ENCODE measurements at regions not wholly inside any gene's neighbourhood (a gene's known extent, or its start where the extent isn't known, plus 50 kb on each side); places are given as distances from the start of the nearest gene placed in this dataset.

DNA sequence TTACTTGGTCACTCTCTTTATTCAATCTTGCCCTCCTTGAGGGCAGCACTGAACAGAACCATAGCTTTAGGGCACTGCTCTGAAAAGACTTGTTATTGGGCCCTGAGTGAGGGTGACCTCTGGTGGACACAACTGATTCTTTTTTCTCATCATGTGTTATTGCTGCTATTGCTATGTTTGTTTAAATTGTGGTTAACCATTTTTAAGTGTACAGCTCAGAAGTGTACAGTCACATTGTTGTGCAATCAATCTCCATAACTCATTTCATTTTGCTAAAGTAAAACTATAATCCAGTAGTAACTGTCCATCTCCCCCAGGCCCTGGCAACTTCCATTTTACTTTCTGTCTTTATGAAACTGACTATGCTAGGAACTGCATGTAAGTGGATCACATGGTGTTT is 351.1 kb upstream of the RIOK2 start:
- H3K27me3 Mint-ChIP-seq: no peaks in the 10 kb centered on the region
- DNase-seq (peak; percentile 18), ATAC-seq (ENCODE audit: low read depth) (no peak)
- no peak overlapping the region for H3K4me3 Mint-ChIP-seq
- no peaks in the 10 kb centered on the region for H3K36me3 ChIP-seq (replicated peaks in 1 of 2; ENCODE audit: control extremely low read depth in 1 of 2, control insufficient read depth in 1 of 2, extremely low read depth in 1 of 2, insufficient read depth in 2 of 2, low read length in 1 of 2)
- H2AFZ ChIP-seq (ENCODE audit: insufficient read depth, low read depth, low read length, poor library complexity, severe bottlenecking): no peak overlapping the region
- no peak overlapping the region for H3K9ac ChIP-seq (ENCODE audit: low read length)
- H3K27ac Mint-ChIP-seq: no peak overlapping the region
- no peak overlapping the region for H3K4me2 ChIP-seq (replicated peaks; ENCODE audit: low read depth, low read length, poor library complexity, severe bottlenecking)
- H3K9me3 ChIP-seq (ENCODE audit: control extremely low read depth in 1 of 3, control insufficient read depth in 2 of 3, insufficient read depth in 1 of 3, low read length in 2 of 3): no peaks in the 10 kb centered on the region
- ChIA-PET POLR2A (no interaction called here), CTCF (interaction anchor here (0.6 to 2.4 kb wide), 5 partner anchors 301 to 1233 kb away, joined by 3 to 10 read pairs (median 4); no protein-coding TSS in a partner anchor)
- intact Hi-C loops (cut with micrococcal nuclease): loop anchor here (2.0 to 10.0 kb wide), 2 partner anchors 303 to 779 kb away; no protein-coding TSS in a partner anchor
- no peaks in the 10 kb centered on the region for H4K20me1 ChIP-seq (ENCODE audit: control insufficient read depth, insufficient read depth, low read length, poor library complexity, severe bottlenecking)
- H3K4me1 ChIP-seq (ENCODE audit: control insufficient read depth in 2 of 2, insufficient read depth in 2 of 2, low read length in 2 of 2): no peaks in the 10 kb centered on the region
- TF ChIP-seq EZH2 (IDR thresholded peaks at IDR 0.05; ENCODE audit: borderline replicate concordance, insufficient read depth, low read depth, low read length, poor library complexity, severe bottlenecking): no peak
- TF ChIP-seq, protein P1, sequence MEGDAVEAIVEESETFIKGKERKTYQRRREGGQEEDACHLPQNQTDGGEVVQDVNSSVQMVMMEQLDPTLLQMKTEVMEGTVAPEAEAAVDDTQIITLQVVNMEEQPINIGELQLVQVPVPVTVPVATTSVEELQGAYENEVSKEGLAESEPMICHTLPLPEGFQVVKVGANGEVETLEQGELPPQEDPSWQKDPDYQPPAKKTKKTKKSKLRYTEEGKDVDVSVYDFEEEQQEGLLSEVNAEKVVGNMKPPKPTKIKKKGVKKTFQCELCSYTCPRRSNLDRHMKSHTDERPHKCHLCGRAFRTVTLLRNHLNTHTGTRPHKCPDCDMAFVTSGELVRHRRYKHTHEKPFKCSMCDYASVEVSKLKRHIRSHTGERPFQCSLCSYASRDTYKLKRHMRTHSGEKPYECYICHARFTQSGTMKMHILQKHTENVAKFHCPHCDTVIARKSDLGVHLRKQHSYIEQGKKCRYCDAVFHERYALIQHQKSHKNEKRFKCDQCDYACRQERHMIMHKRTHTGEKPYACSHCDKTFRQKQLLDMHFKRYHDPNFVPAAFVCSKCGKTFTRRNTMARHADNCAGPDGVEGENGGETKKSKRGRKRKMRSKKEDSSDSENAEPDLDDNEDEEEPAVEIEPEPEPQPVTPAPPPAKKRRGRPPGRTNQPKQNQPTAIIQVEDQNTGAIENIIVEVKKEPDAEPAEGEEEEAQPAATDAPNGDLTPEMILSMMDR (IDR thresholded peaks at IDR 0.05): peak; percentile 35
- H3K9me3 Mint-ChIP-seq (ENCODE audit: insufficient read depth): no peaks in the 10 kb centered on the region
- no peaks in the 10 kb centered on the region for H3K4me1 Mint-ChIP-seq
- no peak overlapping the region for H3K4me3 ChIP-seq (ENCODE audit: control extremely low read depth in 1 of 5, extremely low read depth in 1 of 5, insufficient read depth in 1 of 5, low read depth in 2 of 5, low read length in 4 of 5)
- H3K27ac ChIP-seq (ENCODE audit: low read length in 2 of 2): no peak overlapping the region
- no peaks in the 10 kb centered on the region for H3K79me2 ChIP-seq (ENCODE audit: control insufficient read depth, insufficient read depth, low read length)
- no peaks in the 10 kb centered on the region for H3K27me3 ChIP-seq (replicated peaks in 1 of 4; ENCODE audit: control extremely low read depth in 1 of 4, control insufficient read depth in 3 of 4, insufficient read depth in 4 of 4, low read length in 3 of 4)

DNA sequence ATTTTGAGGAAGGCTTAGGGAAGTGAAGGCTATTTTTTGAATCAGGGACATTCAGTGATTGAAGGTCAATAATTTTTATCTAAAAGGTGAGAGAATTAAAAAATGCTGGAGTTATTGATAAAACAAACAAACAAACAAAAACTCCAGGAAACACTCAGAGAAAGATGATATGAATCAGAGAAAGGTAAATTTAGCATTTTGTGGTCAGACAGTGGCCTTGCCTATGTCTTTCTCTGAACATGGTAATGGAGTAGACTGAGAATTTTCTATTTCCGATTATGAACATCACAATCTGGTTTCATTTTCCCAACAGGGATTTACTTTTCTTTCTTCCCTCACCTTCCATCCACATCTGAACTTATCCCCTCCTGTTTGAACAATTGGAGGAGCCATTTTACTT is 353.6 kb upstream of the RIOK2 start:
- no peaks in the 10 kb centered on the region for H3K79me2 ChIP-seq (ENCODE audit: control insufficient read depth, insufficient read depth, low read length)
- H3K9ac ChIP-seq (ENCODE audit: low read length): no peak overlapping the region
- no peaks in the 10 kb centered on the region for H3K27me3 ChIP-seq (replicated peaks in 1 of 4; ENCODE audit: control extremely low read depth in 1 of 4, control insufficient read depth in 3 of 4, insufficient read depth in 4 of 4, low read length in 3 of 4)
- no peak overlapping the region for H3K27ac Mint-ChIP-seq
- 100% methylated on average over 1 of the region's 1 CpG for WGBS (ENCODE audit: insufficient coverage)
- CTCF ChIA-PET: no interaction called here
- no peak overlapping the region for H3K27ac ChIP-seq (ENCODE audit: low read length in 2 of 2)
- H2AFZ ChIP-seq (ENCODE audit: insufficient read depth, low read depth, low read length, poor library complexity, severe bottlenecking): no peak overlapping the region
- ATAC-seq (ENCODE audit: low read depth): no peak
- no peak overlapping the region for H3K4me3 ChIP-seq (ENCODE audit: control extremely low read depth in 1 of 5, extremely low read depth in 1 of 5, insufficient read depth in 1 of 5, low read depth in 2 of 5, low read length in 4 of 5)
- H4K20me1 ChIP-seq (ENCODE audit: control insufficient read depth, insufficient read depth, low read length, poor library complexity, severe bottlenecking): no peaks in the 10 kb centered on the region
- H3K4me1 ChIP-seq (ENCODE audit: control insufficient read depth in 2 of 2, insufficient read depth in 2 of 2, low read length in 2 of 2): no peaks in the 10 kb centered on the region
- H3K9me3 ChIP-seq (ENCODE audit: control extremely low read depth in 1 of 3, control insufficient read depth in 2 of 3, insufficient read depth in 1 of 3, low read length in 2 of 3): peaks cover 0 to 5% (median 0%) of the 10 kb centered on the region in 3 donors
- no peaks in the 10 kb centered on the region for H3K9me3 Mint-ChIP-seq (ENCODE audit: insufficient read depth)
- TF ChIP-seq EZH2 (IDR thresholded peaks at IDR 0.05; ENCODE audit: borderline replicate concordance, insufficient read depth, low read depth, low read length, poor library complexity, severe bottlenecking): no peak
- TF ChIP-seq, protein P1 (IDR thresholded peaks at IDR 0.05): no peak
- no peak overlapping the region for H3K4me3 Mint-ChIP-seq
- no peak overlapping the region for H3K4me2 ChIP-seq (replicated peaks; ENCODE audit: low read depth, low read length, poor library complexity, severe bottlenecking)
- no peaks in the 10 kb centered on the region for H3K36me3 ChIP-seq (replicated peaks in 1 of 2; ENCODE audit: control extremely low read depth in 1 of 2, control insufficient read depth in 1 of 2, extremely low read depth in 1 of 2, insufficient read depth in 2 of 2, low read length in 1 of 2)
- no peak for DNase-seq
- POLR2A ChIA-PET: no interaction called here
- no peaks in the 10 kb centered on the region for H3K27me3 Mint-ChIP-seq
- intact Hi-C loops (cut with micrococcal nuclease): loop anchor here (10.0 kb wide), 1 partner anchor 782 kb away; no protein-coding TSS in a partner anchor
- H3K4me1 Mint-ChIP-seq: no peaks in the 10 kb centered on the region
